ENCODE measurements at regions not wholly inside any gene's neighbourhood (a gene's known extent, or its start where the extent isn't known, plus 50 kb on each side); places are given as distances from the start of the nearest gene placed in this dataset.

DNA sequence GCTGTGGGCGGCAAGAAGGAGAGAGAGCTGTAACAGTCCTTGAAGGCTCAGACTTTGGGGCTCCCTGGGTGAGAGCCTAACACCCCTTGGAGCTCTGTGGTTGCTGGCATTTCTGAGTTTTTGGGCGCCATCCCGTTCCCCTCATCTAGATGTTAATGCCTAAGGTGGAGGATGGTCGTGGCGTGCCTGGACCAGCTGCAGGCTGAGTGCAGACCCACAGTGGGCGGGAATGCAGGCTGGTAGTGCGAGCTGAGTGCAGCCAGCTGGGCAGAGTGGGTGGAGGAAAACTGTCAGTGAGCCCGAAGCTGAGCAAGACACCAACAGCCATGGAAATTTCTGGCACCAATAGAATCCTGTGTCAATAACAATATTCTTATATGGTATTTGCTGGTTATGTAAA is 403.0 kb downstream of the ANKRD7 start (continued):
- TF ChIP-seq, protein P1, sequence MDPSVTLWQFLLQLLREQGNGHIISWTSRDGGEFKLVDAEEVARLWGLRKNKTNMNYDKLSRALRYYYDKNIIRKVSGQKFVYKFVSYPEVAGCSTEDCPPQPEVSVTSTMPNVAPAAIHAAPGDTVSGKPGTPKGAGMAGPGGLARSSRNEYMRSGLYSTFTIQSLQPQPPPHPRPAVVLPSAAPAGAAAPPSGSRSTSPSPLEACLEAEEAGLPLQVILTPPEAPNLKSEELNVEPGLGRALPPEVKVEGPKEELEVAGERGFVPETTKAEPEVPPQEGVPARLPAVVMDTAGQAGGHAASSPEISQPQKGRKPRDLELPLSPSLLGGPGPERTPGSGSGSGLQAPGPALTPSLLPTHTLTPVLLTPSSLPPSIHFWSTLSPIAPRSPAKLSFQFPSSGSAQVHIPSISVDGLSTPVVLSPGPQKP (IDR thresholded peaks at IDR 0.05; ENCODE audit: low read depth, low read length): no peak

- H3K27ac ChIP-seq: no peak overlapping the region
- H3K4me3 ChIP-seq: no peak overlapping the region
- ATAC-seq (no peak), FAIRE-seq (no peak), DNase-seq (ENCODE audit: low read depth in 1 of 2, low spot score in 1 of 2) (no peak)
- no peaks in the 10 kb centered on the region for H3K4me1 ChIP-seq
- POLR2A ChIA-PET: no interaction called here
- CTCF ChIA-PET: no interaction called here
- 0% methylated on average over 2 of the region's 2 CpGs for WGBS (ENCODE audit: missing lambda C conversion rate)
- H3K9me3 ChIP-seq: no peaks in the 10 kb centered on the region
- TF ChIP-seq HOXB5 (CRISPR knock-in tag; IDR thresholded peaks at IDR 0.05) (no peak), ZFP36 (IDR thresholded peaks at IDR 0.05; ENCODE audit: borderline replicate concordance, partially characterized antibody) (no peak), HOXB13 (CRISPR knock-in tag; IDR thresholded peaks at IDR 0.05; ENCODE audit: low read depth) (no peak), MAZ (IDR thresholded peaks at IDR 0.05; ENCODE audit: borderline replicate concordance, low read depth, low read length) (no peak), NFE2L2 (conservative IDR thresholded peaks at IDR 0.05; ENCODE audit: low read length) (no peak), ZSCAN20 (CRISPR knock-in tag; IDR thresholded peaks at IDR 0.05) (no peak), FOXS1 (CRISPR knock-in tag; IDR thresholded peaks at IDR 0.05) (no peak), HEYL (CRISPR knock-in tag; IDR thresholded peaks at IDR 0.05) (no peak), CHD4 (IDR thresholded peaks at IDR 0.05; ENCODE audit: borderline replicate concordance) (no peak), BHLHE40 (IDR thresholded peaks at IDR 0.05; ENCODE audit: low read depth, low read length) (no peak), NPAS2 (CRISPR knock-in tag; IDR thresholded peaks at IDR 0.05; ENCODE audit: borderline replicate concordance) (no peak), TFCP2L1 (CRISPR knock-in tag; IDR thresholded peaks at IDR 0.05) (no peak), GATA3 (IDR thresholded peaks at IDR 0.05; ENCODE audit: borderline replicate concordance) (no peak), ZNF302 (CRISPR knock-in tag; IDR thresholded peaks at IDR 0.05) (no peak), PHF8 (IDR thresholded peaks at IDR 0.05; ENCODE audit: borderline replicate concordance, low read depth) (no peak)
- TF ChIP-seq, protein P2, sequence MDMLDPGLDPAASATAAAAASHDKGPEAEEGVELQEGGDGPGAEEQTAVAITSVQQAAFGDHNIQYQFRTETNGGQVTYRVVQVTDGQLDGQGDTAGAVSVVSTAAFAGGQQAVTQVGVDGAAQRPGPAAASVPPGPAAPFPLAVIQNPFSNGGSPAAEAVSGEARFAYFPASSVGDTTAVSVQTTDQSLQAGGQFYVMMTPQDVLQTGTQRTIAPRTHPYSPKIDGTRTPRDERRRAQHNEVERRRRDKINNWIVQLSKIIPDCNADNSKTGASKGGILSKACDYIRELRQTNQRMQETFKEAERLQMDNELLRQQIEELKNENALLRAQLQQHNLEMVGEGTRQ (IDR thresholded peaks at IDR 0.05): no peak
- TF ChIP-seq, protein P1 (IDR thresholded peaks at IDR 0.05; ENCODE audit: low read depth, low read length): no peak
- H3K4me2 ChIP-seq: no peak overlapping the region
Observed at GRCh38 chr7:118629898-118630438, 405.5 kb downstream of the ANKRD7 start.

GRCh38 chr7:118642396-118642795 is 417.9 kb downstream of the ANKRD7 start:
- Histone ChIP-seq H3K4me2 (no peak overlapping the region), H3K4me1 (no peaks in the 10 kb centered on the region), H3K9me3 (no peaks in the 10 kb centered on the region), H3K27ac (no peak overlapping the region), H3K4me3 (no peak overlapping the region)
- ATAC-seq: no peak
- no peak for TF ChIP-seq ZNF302 (CRISPR knock-in tag; IDR thresholded peaks at IDR 0.05)
- TF ChIP-seq CTCF (IDR thresholded peaks at IDR 0.05): no peak
- no peak for DNase-seq (ENCODE audit: low read depth in 1 of 2, low spot score in 1 of 2)
- FAIRE-seq: no peak
- ChIA-PET CTCF (no interaction called here), POLR2A (no interaction called here)
- 20% methylated on average over 2 of the region's 2 CpGs for WGBS (ENCODE audit: missing lambda C conversion rate)
